ENCODE measurements at regions not wholly inside any gene's neighbourhood (a gene's known extent, or its start where the extent isn't known, plus 50 kb on each side); places are given as distances from the start of the nearest gene placed in this dataset.

GRCh38 chr5:51034222-51034901 lies 348.9 kb upstream of the ISL1 start:
- DNase-seq (ENCODE audit: low spot score), result no peak

GRCh38 chr5:51039424-51040329 lies 343.6 kb upstream of the ISL1 start:
- DNase-seq (ENCODE audit: low spot score), result no peak

- no peak for DNase-seq (ENCODE audit: low spot score)
These were observed 339.5 kb upstream of the ISL1 start for GRCh38 chr5:51043745-51044144.

GRCh38 chr5:51047369-51047768 lies 335.9 kb upstream of the ISL1 start:
- DNase-seq (ENCODE audit: low spot score), result no peak

GRCh38 chr5:51053361-51053760 lies 329.9 kb upstream of the ISL1 start:
- no peak for DNase-seq (ENCODE audit: low spot score)

GRCh38 chr5:51060953-51061352 lies 322.3 kb upstream of the ISL1 start:
- DNase-seq (ENCODE audit: low spot score), result no peak

GRCh38 chr5:51072937-51073336 lies 310.3 kb upstream of the ISL1 start:
- DNase-seq (ENCODE audit: low spot score), result no peak

GRCh38 chr5:51082741-51083140 lies 300.5 kb upstream of the ISL1 start:
- no peak for DNase-seq (ENCODE audit: low spot score)

GRCh38 chr5:51091816-51092215 lies 291.4 kb upstream of the ISL1 start:
- DNase-seq (ENCODE audit: low spot score), result no peak

GRCh38 chr5:51095486-51095885 lies 287.8 kb upstream of the ISL1 start:
- no peak for DNase-seq (ENCODE audit: low spot score)

GRCh38 chr5:51096859-51097258 lies 286.4 kb upstream of the ISL1 start:
- DNase-seq (ENCODE audit: low spot score), result no peak

- DNase-seq (ENCODE audit: low spot score), result no peak
These were observed 283.9 kb upstream of the ISL1 start for GRCh38 chr5:51099173-51099853.

GRCh38 chr5:51104556-51104955 lies 278.7 kb upstream of the ISL1 start:
- no peak for DNase-seq (ENCODE audit: low spot score)

GRCh38 chr5:51109786-51110410 lies 273.4 kb upstream of the ISL1 start:
- no peak for DNase-seq (ENCODE audit: low spot score)

- no peak for DNase-seq (ENCODE audit: low spot score)
These were observed 252.0 kb upstream of the ISL1 start for GRCh38 chr5:51131266-51131665.

GRCh38 chr5:51138164-51138563 lies 245.1 kb upstream of the ISL1 start:
- DNase-seq (ENCODE audit: low spot score), result no peak

- DNase-seq (ENCODE audit: low spot score), result no peak
These were observed 234.8 kb upstream of the ISL1 start for GRCh38 chr5:51148437-51148836.

- no peak for DNase-seq (ENCODE audit: low spot score)
These were observed 227.0 kb upstream of the ISL1 start for GRCh38 chr5:51156222-51156621.

GRCh38 chr5:51156838-51157237 lies 226.4 kb upstream of the ISL1 start:
- DNase-seq (ENCODE audit: low spot score), result no peak

GRCh38 chr5:51159164-51159563 lies 224.1 kb upstream of the ISL1 start:
- no peak for DNase-seq (ENCODE audit: low spot score)

GRCh38 chr5:51159606-51160005 lies 223.6 kb upstream of the ISL1 start:
- no peak for DNase-seq (ENCODE audit: low spot score)

GRCh38 chr5:51162245-51162644 lies 221.0 kb upstream of the ISL1 start:
- DNase-seq (ENCODE audit: low spot score), result no peak
